ENCODE measurements at regions not wholly inside any gene's neighbourhood (a gene's known extent, or its start where the extent isn't known, plus 50 kb on each side); places are given as distances from the start of the nearest gene placed in this dataset.

GRCh38 chr20:12051206-12052163 lies 133.8 kb downstream of the BTBD3 start:
- TF ChIP-seq CTCF (conservative IDR thresholded peaks at IDR 0.05; ENCODE audit: low read depth, low read length) (no peak), EZH2phosphoT487 (IDR thresholded peaks at IDR 0.05; ENCODE audit: borderline replicate concordance, low read length) (no peak), EZH2 (IDR thresholded peaks at IDR 0.05; ENCODE audit: low read length, unreplicated experiment) (no peak)

Measured in PC-3 (cell line).